Right ventricle myocardium inferior (tissue), 1 donor: ENCODE measurements at regions not wholly inside any gene's neighbourhood (a gene's known extent, or its start where the extent isn't known, plus 50 kb on each side); places are given as distances from the start of the nearest gene placed in this dataset.

Experiments
- ATAC-seq: fragments of 200-7000 bp; cut with Tn5 transposase; one replicate; pipeline ENCODE4 v1.9.1; 2020; ENCODE audit warnings: mild to moderate bottlenecking, moderate library complexity
- DNase-seq: peaks from one replicate; pipeline ENCODE4 v3.0.0; 2021; ENCODE audit errors: missing footprints
- intact Hi-C: fragments of 100-400 bp; cut with DNase I; formaldehyde crosslinking; loops from one replicate; pipeline ENCODE4 v1.11.0; 2022
- donor health status: DM: no; HTN: yes; CAD: no; lungs with severe emphysema.

- intact Hi-C loops = no loop called here
- no peak for ATAC-seq
Observed at GRCh38 chr1:193754151-193754550, 567.7 kb upstream of the B3GALT2 start.

GRCh38 chr1:193753038-193753756 lies 566.8 kb upstream of the B3GALT2 start:
- intact Hi-C loops = no loop called here
- no peak for ATAC-seq
- DNase-seq = no peak

More at GRCh38 chr1:193754151-193754550, 567.7 kb upstream of the B3GALT2 start:
- DNase-seq = no peak

GRCh38 chr1:193749868-193750267 lies 563.5 kb upstream of the B3GALT2 start:
- ATAC-seq (no peak), DNase-seq (no peak)
- intact Hi-C loops = no loop called here

GRCh38 chr1:193747579-193747978 lies 561.2 kb upstream of the B3GALT2 start:
- DNase-seq (no peak), ATAC-seq (no peak)
- intact Hi-C loops = no loop called here

- no peak for ATAC-seq
- DNase-seq = no peak
- intact Hi-C loops = no loop called here
Observed at GRCh38 chr1:193741228-193741627, 554.8 kb upstream of the B3GALT2 start.

GRCh38 chr1:193740762-193741161 lies 554.3 kb upstream of the B3GALT2 start:
- ATAC-seq (no peak), DNase-seq (no peak)
- intact Hi-C loops = no loop called here

GRCh38 chr1:193736507-193736906 lies 550.1 kb upstream of the B3GALT2 start:
- ATAC-seq = no peak
- intact Hi-C loops = loop anchor here (10.0 kb wide), 1 partner anchor 58 kb away; no protein-coding TSS in a partner anchor

GRCh38 chr1:193733674-193734073 lies 547.3 kb upstream of the B3GALT2 start:
- ATAC-seq (no peak), DNase-seq (no peak)
- intact Hi-C loops = loop anchor here (10.0 kb wide), 1 partner anchor 61 kb away; no protein-coding TSS in a partner anchor

More at GRCh38 chr1:193736507-193736906, 550.1 kb upstream of the B3GALT2 start:
- DNase-seq = no peak

- intact Hi-C loops = loop anchor here (10.0 kb wide), 1 partner anchor 65 kb away; no protein-coding TSS in a partner anchor
- ATAC-seq (no peak), DNase-seq (no peak)
Observed at GRCh38 chr1:193730017-193730416, 543.6 kb upstream of the B3GALT2 start.

GRCh38 chr1:193729429-193729828 lies 543.0 kb upstream of the B3GALT2 start:
- intact Hi-C loops = no loop called here
- no peak for ATAC-seq

GRCh38 chr1:193727850-193728249 lies 541.4 kb upstream of the B3GALT2 start:
- ATAC-seq (no peak), DNase-seq (no peak)
- intact Hi-C loops = no loop called here

More at GRCh38 chr1:193729429-193729828, 543.0 kb upstream of the B3GALT2 start:
- no peak for DNase-seq

GRCh38 chr1:193726722-193727121 lies 540.3 kb upstream of the B3GALT2 start:
- ATAC-seq = no peak
- DNase-seq = no peak
- intact Hi-C loops = no loop called here

- intact Hi-C loops = no loop called here
- DNase-seq (no peak), ATAC-seq (no peak)
Observed at GRCh38 chr1:193712392-193712791, 526.0 kb upstream of the B3GALT2 start.

- ATAC-seq (no peak), DNase-seq (no peak)
- intact Hi-C loops = no loop called here
Observed at GRCh38 chr1:193709607-193710006, 523.2 kb upstream of the B3GALT2 start.

- no peak for DNase-seq
- ATAC-seq = no peak
- intact Hi-C loops = no loop called here
Observed at GRCh38 chr1:193707271-193708021, 521.0 kb upstream of the B3GALT2 start.

GRCh38 chr1:193706766-193707165 lies 520.4 kb upstream of the B3GALT2 start:
- DNase-seq (no peak), ATAC-seq (no peak)
- intact Hi-C loops = no loop called here

GRCh38 chr1:193705554-193705981 lies 519.2 kb upstream of the B3GALT2 start:
- ATAC-seq = no peak
- DNase-seq = no peak
- intact Hi-C loops = no loop called here

- ATAC-seq (no peak), DNase-seq (no peak)
- intact Hi-C loops = no loop called here
Observed at GRCh38 chr1:193703655-193704054, 517.2 kb upstream of the B3GALT2 start.

GRCh38 chr1:193703121-193703520 lies 516.7 kb upstream of the B3GALT2 start:
- no peak for DNase-seq
- intact Hi-C loops = no loop called here
- no peak for ATAC-seq

GRCh38 chr1:193701759-193702158 lies 515.3 kb upstream of the B3GALT2 start:
- no peak for ATAC-seq
- intact Hi-C loops = no loop called here
- DNase-seq = no peak
